Caki2 (cell line): ENCODE measurements at regions not wholly inside any gene's neighbourhood (a gene's known extent, or its start where the extent isn't known, plus 50 kb on each side); places are given as distances from the start of the nearest gene placed in this dataset.
A peak's percentile ranks its signal among the peaks of the same experiment; 100 is the strongest.

ENCODE experiments used
- DNase-seq: peaks from one replicate; pipeline ENCODE4 v3.0.0-alpha.2; 2015; ENCODE audit warnings: low read depth
- in situ Hi-C: cut with HindIII; loops from 2 replicates; pipeline ENCODE4 v1.10.0; 2016; ENCODE audit warnings: low sequenced_read_pairs, low pct_unique_long_range_greater_than_20kb, mixed read lengths

DNA sequence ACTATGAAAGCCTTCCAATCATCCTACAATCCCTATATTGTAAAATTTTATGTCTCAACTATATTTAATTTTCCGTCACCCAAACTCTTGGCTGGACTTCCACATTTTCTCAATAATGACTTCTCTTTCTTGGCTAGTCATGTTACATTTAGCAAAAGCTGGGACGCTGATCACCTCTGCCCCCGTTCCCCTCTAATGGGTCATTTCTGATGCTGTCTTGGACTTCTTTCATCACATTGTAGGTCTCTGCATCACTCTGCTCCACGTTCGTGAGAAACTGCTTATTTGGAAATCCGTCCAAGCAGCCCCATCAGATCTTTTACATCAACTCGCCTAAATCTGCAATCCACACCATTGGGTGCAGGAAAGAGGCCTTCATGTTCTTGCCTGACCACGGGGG lies 203.8 kb downstream of the MYLK4 start:
- DNase-seq = no peak

DNA sequence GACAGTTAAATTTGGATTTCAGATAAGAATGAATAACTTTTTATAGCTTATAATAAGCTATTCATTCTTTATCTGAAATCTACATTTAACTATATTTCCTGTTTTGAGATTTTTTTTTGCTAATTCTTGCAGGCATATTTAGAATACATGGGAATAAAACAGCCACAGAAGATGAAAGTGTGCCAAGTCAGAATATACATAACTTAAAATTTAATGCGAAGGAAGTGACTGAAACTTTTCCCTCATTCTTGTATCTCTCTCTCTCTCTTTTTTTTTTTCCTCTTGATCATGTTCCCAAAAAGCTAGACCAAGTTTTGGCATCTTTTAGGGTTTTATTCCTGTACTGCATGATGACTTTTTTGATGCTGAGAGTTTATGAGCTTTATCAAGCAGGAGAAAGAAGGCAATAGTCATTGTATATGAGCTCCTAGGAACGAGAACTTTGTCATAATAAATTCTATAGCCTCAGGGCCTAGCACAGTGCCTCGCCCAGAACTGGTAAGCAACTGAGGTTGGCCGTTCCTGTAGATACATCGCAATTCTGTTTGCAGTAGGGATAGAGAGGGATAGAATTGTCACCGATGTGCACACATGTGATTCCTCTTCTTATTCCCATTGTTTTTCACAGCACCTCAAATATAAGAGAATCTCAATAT lies 205.2 kb downstream of the MYLK4 start:
- in situ Hi-C loops = no loop called here
- no peak for DNase-seq

More for the DNA sequence above, 203.8 kb downstream of the MYLK4 start:
- in situ Hi-C loops = no loop called here

DNA sequence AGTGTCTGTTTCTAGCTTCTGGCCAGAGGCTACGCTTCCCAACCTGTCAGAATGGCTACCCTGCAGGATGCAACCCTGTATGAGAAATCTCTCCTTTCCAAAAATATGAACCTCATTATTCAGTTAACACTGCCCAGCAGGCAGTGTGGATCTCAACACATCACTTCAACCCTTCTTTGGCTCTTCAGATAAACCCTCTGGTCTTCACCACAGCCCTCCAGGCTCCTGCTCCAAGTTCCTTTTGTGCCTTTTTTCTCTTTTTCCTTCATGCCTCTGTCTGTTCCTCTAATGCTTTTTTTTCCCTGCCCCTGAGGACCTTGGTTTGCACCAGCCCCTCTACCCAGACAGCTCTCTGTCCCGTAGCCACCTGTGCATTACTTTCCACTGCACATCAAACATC lies 207.4 kb downstream of the MYLK4 start:
- in situ Hi-C loops = no loop called here
- no peak for DNase-seq

DNA sequence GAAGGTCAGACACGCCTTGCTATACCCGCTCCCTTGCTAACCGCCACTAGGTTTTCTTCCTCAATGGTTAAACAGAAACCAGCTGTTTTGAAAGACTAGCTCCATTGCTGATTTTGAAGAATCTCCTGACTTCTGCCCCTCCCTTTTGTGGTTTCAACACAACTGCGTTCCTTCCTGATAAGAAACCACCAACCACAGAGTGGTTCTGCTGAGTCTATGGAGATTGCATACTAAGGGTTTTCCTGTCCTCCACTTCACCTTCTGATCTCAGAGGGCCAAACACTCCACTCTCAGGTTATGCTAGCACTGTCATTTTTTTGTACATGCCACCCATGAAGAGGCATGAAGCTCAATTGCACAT lies 207.9 kb downstream of the MYLK4 start:
- peak; percentile 90 for DNase-seq

DNA sequence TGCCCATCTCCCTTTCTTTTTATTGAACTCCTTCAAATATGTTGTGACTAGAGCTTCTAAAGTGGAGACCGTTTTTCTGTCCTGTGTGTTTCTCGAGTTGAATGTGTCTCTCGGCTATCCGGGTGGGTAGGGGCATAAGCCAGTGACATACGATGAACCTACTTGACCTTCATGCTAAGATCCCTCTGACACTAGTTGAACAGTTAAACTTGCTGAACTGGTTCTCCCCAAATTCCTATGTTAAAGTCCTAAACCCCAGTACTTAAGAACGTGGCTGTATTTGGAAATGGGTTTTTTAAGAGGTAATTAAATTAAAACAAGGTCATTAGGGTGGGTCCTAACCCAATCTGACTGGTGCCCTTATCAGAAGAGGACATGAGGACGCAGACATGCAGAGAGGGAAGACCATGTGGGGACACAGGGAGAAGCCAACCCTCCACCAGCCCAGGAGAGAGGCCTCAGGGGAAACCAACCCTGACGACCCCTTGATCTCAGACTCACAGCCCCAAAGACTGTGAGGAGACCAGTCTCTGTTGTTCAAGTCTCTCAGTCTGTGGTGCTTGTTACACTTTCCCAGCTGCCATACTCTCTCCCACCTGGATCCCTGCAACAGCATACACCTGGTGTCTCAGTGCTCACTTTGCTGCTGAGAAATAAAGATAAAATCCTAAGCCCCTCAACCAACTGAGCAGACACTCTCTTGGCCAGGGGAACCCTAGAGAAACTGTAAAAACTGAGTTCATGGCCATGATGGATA lies 208.4 kb downstream of the MYLK4 start:
- in situ Hi-C loops = no loop called here
- DNase-seq = no peak

More for the DNA sequence above, 207.9 kb downstream of the MYLK4 start:
- in situ Hi-C loops = no loop called here

DNA sequence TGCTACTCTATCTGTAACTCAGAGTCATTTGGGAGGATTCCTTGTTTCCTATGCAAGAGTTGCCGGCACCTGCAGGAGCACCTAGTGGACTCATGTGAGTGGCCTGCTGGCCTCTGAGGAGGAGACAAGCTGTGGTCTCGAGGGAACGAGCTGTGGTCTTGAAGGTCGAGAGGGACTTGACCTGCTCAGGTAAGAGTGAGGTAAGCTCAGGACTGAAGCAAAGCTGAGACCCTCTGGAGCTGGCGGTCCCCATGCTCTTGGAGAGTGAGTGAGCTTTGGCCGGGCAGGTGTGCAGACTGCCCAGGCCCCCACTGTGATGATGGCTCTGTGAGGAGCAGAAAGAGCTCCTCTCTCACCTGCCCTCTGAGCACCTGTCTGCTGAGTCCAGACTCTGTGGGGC lies 214.3 kb downstream of the MYLK4 start:
- in situ Hi-C loops = no loop called here
- no peak for DNase-seq

DNA sequence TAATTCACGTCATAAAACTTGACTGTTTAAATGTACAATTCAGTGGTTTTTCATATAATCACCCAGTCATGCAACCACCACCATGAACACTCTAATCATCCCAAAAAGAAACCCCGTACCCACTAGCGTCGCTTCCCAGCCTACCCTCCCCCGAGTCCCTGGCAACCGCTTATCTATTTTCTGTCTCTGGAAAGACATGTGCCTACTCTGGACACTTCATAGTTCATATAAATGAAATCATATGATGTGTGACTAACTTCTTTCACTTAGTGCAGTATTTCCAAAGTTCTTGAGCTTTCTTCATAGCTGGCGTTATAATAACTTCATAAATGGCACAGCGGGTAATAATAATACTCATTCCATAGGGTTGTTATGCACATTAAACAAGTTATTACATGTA lies 215.2 kb downstream of the MYLK4 start:
- in situ Hi-C loops = no loop called here
- DNase-seq = no peak

DNA sequence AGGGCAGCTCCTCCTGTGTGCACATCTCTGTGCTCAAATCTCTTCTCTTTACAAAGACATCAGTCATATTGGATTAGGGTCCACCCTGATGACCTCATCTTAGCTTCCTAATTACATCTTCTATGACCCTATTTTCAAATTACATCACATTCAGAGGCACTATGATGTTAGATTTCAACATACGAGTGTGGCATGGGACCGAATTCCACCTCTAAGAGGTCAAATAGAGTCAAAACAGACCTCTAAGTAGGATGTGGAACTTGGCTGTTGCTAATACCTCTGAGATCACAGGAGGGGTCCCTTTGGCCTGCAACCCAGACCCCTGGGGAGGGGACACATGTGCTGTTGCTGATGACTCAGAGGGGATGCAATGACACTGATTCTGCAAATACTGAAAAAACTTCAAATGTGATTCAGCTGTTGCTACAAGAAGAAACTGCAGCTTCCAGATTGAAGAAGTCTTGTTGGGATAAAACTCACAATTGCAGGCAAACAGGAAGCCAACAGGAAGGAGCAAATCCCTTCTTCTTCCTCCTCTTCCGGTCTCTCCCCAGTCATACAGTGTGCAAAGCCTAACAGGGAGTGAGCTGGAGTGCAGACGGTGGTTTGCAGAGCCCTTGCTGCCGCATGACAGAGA lies 216.2 kb downstream of the MYLK4 start:
- in situ Hi-C loops = no loop called here
- no peak for DNase-seq

DNA sequence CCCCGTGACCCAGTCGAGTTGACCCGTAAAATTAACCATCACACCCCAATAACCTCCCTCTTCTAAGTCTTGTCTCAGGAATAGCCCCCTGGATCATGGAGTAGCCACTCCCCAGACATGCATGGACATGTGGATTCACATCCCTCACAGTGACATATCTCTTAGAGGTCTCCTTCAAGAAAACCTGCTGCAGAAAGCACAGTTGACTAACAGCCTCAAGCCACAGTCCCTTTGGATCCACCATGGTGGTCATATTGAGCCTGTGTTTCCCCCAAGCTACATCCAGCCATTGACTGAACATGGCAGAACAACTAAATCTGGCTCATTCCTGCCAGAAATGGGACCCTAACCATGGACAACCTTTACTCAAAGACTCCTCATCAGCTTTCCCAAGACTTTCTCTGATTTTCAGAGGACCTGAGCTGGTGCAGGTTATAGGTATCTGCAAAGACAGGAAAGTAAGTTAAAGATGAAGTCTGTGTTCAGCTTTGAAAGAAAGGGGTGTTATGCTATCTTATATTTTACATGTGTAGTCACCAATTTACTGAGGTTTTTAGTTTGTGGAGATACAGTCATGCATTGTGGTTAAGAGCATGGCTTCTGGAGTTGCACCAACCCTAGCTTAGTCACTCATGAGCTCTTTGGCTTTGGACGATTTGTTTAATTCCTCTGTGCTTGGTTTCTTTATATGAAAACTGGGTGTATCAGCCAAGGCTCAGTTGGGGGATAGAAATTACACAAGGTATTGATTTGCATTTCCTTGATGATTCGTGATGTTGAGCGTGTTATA lies 219.1 kb downstream of the MYLK4 start:
- no peak for DNase-seq
- in situ Hi-C loops = no loop called here

DNA sequence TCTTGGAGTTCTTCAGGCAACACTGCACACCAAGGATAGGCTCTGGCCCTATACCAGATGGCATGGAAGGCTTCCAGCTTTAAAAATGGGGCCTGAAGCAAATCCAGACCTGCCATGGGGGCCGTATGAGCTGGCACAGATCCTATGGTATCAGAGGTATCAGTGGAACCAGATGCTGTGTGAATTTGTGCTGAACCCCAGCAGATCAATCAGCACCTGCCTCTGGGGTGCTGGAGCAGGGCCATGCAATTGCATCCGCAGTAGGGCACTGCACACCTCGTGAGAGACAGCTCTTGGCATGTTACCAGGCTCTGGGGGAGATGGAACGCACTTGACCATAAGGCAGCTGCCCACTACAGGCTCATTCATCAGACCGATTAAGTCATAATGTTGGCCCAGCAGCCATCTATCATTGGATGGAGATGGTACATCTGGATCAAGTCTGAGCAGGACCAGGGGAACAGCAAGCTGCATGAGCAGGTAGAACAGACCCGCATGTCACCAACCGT lies 221.5 kb downstream of the MYLK4 start:
- in situ Hi-C loops = no loop called here
- no peak for DNase-seq

DNA sequence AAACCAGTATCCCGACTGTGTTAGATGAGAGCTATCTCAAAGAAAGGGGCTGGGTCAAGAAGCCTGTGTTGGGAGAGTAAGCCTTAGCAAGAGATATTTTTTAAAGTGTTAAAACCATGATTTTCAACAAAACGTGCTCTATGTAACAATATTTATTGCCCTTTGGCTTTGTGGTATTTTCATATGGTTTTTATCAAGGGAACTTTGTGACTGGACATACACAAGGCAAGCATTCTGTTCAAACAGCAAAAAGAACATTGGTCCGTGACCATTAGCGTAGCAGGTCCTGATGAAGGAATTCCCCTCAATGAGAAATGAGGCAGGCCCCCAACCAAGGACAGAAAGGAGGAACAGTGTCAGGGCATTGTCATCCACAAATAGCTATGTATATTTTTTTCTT lies 222.6 kb downstream of the MYLK4 start:
- no peak for DNase-seq
- in situ Hi-C loops = no loop called here

DNA sequence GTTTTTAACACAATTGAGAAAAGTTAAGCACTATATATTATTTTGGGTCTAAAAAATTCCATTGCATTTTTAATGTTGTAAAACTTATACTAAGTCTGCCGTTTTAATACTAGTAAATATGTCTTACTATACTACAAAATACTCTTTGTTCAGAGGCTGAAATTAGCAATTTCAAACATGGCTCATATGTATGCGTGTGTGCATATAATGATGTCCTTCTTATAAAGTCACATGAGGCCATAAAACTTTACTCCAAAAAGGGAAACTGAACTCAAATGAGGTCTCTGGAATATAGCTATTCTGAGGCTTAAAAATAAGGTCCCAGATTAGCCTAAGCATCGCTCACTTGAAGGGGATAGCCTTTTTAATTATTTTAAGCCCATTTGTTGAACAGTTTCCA lies 224.0 kb downstream of the MYLK4 start:
- in situ Hi-C loops = no loop called here
- no peak for DNase-seq

DNA sequence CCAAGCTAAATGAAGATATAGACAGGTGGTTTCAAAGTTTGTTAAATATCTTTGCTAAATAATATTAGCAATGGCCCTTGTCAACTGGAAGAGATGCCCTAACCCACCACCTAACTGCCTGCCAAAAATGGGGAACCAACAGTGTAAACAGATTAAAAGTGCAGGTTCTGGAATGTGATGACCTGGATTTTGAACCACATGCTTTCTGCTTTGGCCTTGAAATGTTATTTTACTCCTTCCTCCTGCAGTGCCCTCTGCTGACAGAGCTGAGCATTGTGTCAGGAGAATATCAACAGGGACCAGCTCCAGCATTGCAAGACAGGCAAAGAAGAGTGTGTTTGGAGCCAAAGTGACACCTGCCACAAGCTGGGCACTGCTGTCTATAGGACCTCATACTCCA lies 226.6 kb downstream of the MYLK4 start:
- DNase-seq = no peak
- in situ Hi-C loops = no loop called here

DNA sequence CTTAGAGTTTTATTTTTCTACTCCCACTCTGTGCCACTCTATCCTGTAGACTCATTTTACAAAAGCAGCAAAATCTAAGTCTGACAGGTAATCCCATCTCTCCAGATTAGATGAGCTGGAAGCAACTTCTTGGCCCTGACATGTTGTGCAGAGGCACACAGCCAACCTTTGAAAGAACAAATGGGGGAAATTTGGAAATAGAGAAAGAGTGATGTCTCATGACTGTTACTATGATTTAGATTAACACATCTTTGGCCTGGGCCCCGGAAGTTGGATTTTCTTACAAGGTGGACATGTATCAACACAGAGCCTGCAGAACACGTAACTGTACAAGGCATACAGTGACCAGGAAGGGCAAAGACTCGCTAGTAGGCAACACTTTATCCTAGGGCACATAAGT lies 227.7 kb downstream of the MYLK4 start:
- in situ Hi-C loops = no loop called here

DNA sequence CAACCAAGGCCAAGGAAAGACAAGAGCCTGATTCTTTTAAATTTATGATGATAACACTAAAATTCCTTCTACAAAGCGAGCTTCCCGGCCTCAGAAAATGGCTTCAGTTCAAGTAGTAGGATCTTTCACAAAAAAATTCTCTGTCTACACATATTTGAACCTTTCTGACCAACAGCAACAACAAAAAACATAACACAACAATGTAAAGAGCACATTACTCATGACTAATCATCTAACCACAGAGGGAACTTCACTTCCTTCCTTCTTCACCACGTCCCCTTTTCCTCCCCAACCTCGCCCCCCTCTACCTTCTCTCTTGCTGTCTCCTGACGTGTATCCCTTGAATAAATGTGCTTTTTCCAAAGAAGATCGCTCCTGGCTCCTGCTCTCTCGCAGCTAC lies 228.2 kb downstream of the MYLK4 start:
- in situ Hi-C loops = no loop called here
- no peak for DNase-seq

More for the DNA sequence above, 227.7 kb downstream of the MYLK4 start:
- no peak for DNase-seq

DNA sequence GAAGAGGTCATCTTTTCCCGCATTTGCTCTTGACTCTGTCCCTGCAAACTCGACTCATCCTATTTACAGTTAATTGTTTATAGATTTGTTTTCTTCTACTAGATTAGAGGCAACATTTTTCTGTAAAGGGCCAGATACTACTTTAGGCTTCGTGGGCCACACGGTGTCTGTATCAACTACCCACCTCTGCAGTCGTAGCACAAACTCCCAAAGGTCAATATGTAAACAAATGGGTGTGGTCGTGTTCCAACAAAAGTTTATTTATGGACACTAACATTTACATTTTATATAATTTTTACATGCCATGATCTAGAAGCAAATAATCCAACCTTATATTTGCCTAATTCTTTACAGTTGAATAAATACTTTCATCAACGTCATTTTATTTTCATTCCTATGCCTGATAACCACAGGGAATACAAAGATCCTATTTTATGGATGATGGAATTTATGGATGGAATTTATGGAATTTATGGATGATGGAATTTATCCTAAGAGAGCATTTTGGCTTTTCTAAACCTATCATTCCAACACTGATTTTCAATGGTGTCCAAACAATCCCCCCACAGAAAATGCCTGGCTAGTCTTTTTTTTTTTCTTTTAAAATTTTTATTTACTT lies 232.8 kb downstream of the MYLK4 start:
- in situ Hi-C loops = no loop called here

DNA sequence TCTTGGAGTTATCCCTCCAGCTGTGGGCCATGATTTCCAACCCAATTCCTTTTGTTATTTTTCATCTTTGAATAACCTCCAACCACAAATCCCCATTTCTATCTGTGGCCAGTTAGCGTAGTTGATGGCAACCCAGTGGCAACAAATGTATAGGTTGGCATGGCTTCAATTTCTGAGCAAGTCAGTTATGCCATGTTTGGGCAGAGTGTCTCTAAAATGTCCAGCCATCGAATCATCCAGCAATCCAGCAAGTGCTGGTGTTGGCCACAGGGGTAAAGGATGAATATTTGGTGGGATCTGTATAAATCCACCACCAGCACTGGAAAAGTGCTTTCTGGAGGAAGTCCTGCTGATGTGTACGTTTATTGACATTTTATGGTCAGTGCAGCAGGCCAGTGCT lies 233.3 kb downstream of the MYLK4 start:
- in situ Hi-C loops = no loop called here
- no peak for DNase-seq

More for the DNA sequence above, 232.8 kb downstream of the MYLK4 start:
- DNase-seq = no peak

DNA sequence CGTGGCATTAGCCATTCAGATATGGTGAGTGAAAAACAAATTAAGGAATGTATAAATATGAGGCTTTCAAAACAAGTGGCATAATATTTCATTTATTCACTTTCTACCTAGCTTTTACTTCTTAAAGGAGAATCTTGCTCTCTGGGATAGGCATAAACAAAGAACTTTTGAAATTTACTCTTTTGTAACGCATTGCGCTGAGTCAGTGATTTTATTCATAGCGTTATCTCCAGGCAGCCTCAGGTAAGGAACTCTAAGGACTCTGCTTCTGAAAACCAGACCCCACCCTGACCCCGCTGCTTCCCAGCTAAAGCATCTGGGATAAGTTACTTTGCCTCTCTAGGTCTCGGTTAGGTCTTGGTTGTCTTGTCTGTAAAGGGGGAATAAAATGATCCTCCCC lies 234.7 kb downstream of the MYLK4 start:
- DNase-seq = no peak
- in situ Hi-C loops = no loop called here
